Calu3 (cell line): ENCODE measurements at regions not wholly inside any gene's neighbourhood (a gene's known extent, or its start where the extent isn't known, plus 50 kb on each side); places are given as distances from the start of the nearest gene placed in this dataset.

ENCODE experiments used
- BruUV-seq: library from RNA; stranded (reverse); fragments of 400-500 nt; replicated peaks from 2 replicates; lab custom pipeline; 2021; lab: Mats Ljungman, UMichigan
- CTCF ChIA-PET: fragments of 300-600 bp; sonication (Branson Sonifier 250); formaldehyde crosslinking; loops from one replicate; lab custom pipeline; 2022; ENCODE audit warnings: antibody characterized with exemption; lab: Charles Lee
- DNase-seq: peaks from one replicate; pipeline ENCODE4 v3.0.0; 2022
- H3K27ac Mint-ChIP-seq: one replicate; pipeline ENCODE4 v1.8.0; 2022; ENCODE audit warnings: mixed read lengths; ENCODE audit not compliant: unreplicated experiment
- H3K27me3 Mint-ChIP-seq: one replicate; pipeline ENCODE4 v1.8.0; 2022; ENCODE audit warnings: mixed read lengths; ENCODE audit not compliant: unreplicated experiment
- H3K36me3 Mint-ChIP-seq: one replicate; pipeline ENCODE4 v1.8.0; 2022; ENCODE audit warnings: mild to moderate bottlenecking, moderate library complexity, mixed read lengths; ENCODE audit not compliant: insufficient read depth, unreplicated experiment
- H3K4me1 Mint-ChIP-seq: one replicate; pipeline ENCODE4 v1.8.0; 2022; ENCODE audit warnings: mild to moderate bottlenecking, low read depth, mixed read lengths; ENCODE audit not compliant: unreplicated experiment
- H3K4me3 Mint-ChIP-seq: one replicate; pipeline ENCODE4 v1.8.0; 2022; ENCODE audit warnings: mild to moderate bottlenecking, low read depth, moderate library complexity, mixed read lengths; ENCODE audit not compliant: unreplicated experiment
- H3K9me3 Mint-ChIP-seq: one replicate; pipeline ENCODE4 v1.8.0; 2022; ENCODE audit warnings: low read depth, mixed read lengths; ENCODE audit not compliant: unreplicated experiment
- intact Hi-C: fragments of 100-400 bp; cut with micrococcal nuclease; formaldehyde crosslinking; loops from one replicate; pipeline ENCODE4 v1.10.0; 2022; ENCODE audit not compliant: unreplicated experiment
- TF ChIP-seq, protein P1 (sequence below): fragments of 200-600 bp; IDR thresholded peaks from one replicate; pipeline ENCODE4 v1.8.0; 2022; ENCODE audit warnings: antibody characterized with exemption; ENCODE audit not compliant: unreplicated experiment

GRCh38 chr3:18830087-18830486 is 318.2 kb upstream of the KCNH8 start:
- intact Hi-C loops = no loop called here
- no TSS peak for BruUV-seq
- TF ChIP-seq, protein P1, sequence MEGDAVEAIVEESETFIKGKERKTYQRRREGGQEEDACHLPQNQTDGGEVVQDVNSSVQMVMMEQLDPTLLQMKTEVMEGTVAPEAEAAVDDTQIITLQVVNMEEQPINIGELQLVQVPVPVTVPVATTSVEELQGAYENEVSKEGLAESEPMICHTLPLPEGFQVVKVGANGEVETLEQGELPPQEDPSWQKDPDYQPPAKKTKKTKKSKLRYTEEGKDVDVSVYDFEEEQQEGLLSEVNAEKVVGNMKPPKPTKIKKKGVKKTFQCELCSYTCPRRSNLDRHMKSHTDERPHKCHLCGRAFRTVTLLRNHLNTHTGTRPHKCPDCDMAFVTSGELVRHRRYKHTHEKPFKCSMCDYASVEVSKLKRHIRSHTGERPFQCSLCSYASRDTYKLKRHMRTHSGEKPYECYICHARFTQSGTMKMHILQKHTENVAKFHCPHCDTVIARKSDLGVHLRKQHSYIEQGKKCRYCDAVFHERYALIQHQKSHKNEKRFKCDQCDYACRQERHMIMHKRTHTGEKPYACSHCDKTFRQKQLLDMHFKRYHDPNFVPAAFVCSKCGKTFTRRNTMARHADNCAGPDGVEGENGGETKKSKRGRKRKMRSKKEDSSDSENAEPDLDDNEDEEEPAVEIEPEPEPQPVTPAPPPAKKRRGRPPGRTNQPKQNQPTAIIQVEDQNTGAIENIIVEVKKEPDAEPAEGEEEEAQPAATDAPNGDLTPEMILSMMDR = no peak
- H3K9me3 Mint-ChIP-seq = peaks cover 4% of the 10 kb centered on the region
- DNase-seq = no peak
- CTCF ChIA-PET = no interaction called here
- peaks cover 6% of the 10 kb centered on the region for H3K4me1 Mint-ChIP-seq
- no peak overlapping the region for H3K4me3 Mint-ChIP-seq
- H3K27ac Mint-ChIP-seq = no peak overlapping the region
- no peaks in the 10 kb centered on the region for H3K27me3 Mint-ChIP-seq
- no peaks in the 10 kb centered on the region for H3K36me3 Mint-ChIP-seq

DNA sequence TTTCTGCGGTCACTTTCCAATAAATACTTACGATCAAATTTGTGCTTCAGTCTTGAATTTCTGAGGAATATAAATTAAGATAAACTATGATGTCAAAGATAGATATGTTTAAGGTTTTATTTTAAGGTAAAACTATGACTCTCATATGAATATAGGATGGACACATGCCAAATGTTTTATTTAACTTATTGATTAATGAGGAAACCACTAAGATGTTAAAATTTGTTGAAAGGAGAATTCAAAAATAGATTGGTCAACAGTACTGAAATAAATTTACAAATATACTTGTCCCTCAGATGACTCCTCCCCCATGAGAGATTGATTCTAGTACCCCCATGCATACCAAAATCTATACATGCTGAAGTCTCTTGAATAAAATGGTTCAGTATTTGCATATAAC is 319.7 kb upstream of the KCNH8 start:
- CTCF ChIA-PET = no interaction called here
- H3K9me3 Mint-ChIP-seq = peaks cover 4% of the 10 kb centered on the region
- no peak overlapping the region for H3K27ac Mint-ChIP-seq
- no peaks in the 10 kb centered on the region for H3K27me3 Mint-ChIP-seq
- TF ChIP-seq, protein P1 = no peak
- H3K4me1 Mint-ChIP-seq = peaks cover 6% of the 10 kb centered on the region
- H3K36me3 Mint-ChIP-seq = no peaks in the 10 kb centered on the region
- BruUV-seq = no TSS peak
- DNase-seq = no peak
- H3K4me3 Mint-ChIP-seq = no peak overlapping the region
- intact Hi-C loops = no loop called here

- intact Hi-C loops = no loop called here
- H3K27ac Mint-ChIP-seq = no peak overlapping the region
- H3K36me3 Mint-ChIP-seq = no peaks in the 10 kb centered on the region
- BruUV-seq = no TSS peak
- no peak overlapping the region for H3K4me3 Mint-ChIP-seq
- TF ChIP-seq, protein P1 = no peak
- H3K27me3 Mint-ChIP-seq = no peaks in the 10 kb centered on the region
- no peak for DNase-seq
- CTCF ChIA-PET = no interaction called here
- peaks cover 6% of the 10 kb centered on the region for H3K4me1 Mint-ChIP-seq
- peaks cover 4% of the 10 kb centered on the region for H3K9me3 Mint-ChIP-seq
Measured at GRCh38 chr3:18827664-18828063, 320.6 kb upstream of the KCNH8 start.

DNA sequence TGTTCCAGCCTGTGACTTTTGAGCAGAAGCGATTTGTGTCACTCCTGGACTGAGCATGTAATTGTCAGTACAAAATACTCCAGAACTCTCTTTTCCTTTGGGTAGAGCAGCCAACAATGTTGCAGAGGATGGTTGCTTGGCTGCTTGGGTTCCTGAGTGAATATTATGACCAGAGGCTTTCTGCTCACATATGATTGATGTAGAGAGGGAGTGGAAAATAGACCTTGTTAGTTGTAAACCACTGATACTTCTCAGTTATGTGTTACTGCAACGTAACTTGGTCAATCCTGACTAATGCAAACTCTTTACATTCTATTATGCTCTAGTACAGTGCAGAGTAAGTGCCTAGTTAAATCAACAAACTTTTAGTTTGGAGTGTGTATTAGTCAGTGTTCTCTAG is 322.6 kb upstream of the KCNH8 start:
- Mint-ChIP-seq H3K36me3 (no peaks in the 10 kb centered on the region), H3K4me1 (peaks cover 6% of the 10 kb centered on the region), H3K9me3 (peaks cover 4% of the 10 kb centered on the region), H3K27ac (no peak overlapping the region), H3K27me3 (no peaks in the 10 kb centered on the region), H3K4me3 (no peak overlapping the region)
- intact Hi-C loops = no loop called here
- DNase-seq = no peak
- CTCF ChIA-PET = no interaction called here
- BruUV-seq = no TSS peak
- TF ChIP-seq, protein P1 = no peak
